ENCODE measurements at regions not wholly inside any gene's neighbourhood (a gene's known extent, or its start where the extent isn't known, plus 50 kb on each side); places are given as distances from the start of the nearest gene placed in this dataset.

DNA sequence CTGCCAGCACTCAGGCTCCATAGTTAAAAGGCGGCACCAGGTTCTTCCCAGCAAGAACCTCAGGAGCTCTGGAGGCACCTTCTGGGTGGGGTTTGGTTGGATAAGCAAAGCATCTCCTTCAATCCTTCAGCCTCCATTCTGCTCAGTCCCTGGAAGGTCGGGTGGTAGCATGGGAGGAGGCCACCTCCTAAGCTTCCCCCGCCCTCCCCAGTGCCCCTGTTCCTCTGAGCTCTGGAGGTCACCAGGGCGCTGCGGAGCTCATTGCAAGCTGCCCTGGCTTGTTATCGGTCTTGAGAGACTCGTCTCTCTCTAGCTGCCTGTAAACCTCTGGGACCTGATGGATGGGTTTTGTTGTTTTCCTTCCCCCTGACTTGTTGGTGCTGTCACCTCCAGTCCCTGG lies 124.8 kb downstream of the RPLP1 start:
- peak; percentile 8 for DNase-seq (ENCODE audit: low spot score)

DNA sequence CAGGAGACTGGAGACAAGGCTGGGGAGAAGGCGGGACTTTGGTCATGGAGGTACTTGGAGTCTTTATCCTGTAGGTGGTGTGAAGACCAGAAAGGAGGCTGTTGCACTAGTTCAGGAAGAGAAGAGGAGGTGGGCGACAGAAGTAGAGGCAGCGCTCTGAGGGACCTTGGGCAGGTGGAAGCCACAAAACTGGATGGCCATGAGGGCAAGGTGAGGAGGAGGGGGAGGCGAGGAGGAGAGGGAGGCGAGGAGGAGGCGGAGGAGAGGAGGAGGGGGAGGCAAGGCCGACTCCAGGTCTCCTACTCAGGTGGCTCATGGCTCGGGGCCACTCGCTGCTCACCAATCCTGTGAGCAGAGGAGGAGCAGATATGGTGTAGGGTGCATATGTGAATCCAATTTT lies 125.6 kb downstream of the RPLP1 start:
- no peak for DNase-seq (ENCODE audit: low spot score)

DNA sequence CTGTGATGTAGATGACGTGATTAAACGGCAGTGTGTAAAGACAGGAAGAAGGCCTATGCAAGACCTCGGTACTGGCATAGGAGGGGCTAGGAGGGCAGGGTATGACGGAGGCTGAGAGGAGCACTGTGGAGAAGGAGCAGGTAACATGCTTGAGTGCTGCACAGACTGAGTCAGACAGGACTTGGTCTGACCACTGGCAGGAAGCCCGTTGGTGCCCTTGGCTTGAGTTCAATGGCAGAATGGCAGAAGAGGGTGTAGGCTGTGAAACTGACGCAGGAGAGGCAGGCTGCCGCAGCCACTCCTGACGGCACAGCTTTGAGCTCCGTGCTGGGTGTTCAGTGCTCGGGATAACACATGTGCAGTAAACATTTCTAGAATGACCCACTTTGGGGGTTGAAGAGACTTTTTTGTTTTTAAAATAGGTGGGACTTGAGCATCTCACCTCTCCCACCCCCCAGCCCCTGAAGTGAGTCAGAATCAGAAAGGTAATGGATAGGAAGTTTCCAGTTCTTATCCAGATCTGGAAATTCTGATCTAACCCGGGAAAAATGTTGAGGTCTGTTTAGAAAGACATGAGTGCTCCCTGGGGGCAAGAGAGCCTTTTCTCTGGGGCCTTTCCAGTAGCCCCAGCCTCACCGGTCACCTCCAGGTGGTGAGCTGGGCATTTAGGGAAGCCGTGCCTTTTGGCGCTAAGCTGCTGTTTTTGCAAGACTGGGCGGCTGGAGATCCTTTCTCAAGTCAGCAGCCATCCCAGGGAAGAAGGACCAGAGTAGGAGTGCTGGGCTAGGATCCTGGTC lies 126.4 kb downstream of the RPLP1 start:
- DNase-seq (ENCODE audit: low spot score) = no peak

DNA sequence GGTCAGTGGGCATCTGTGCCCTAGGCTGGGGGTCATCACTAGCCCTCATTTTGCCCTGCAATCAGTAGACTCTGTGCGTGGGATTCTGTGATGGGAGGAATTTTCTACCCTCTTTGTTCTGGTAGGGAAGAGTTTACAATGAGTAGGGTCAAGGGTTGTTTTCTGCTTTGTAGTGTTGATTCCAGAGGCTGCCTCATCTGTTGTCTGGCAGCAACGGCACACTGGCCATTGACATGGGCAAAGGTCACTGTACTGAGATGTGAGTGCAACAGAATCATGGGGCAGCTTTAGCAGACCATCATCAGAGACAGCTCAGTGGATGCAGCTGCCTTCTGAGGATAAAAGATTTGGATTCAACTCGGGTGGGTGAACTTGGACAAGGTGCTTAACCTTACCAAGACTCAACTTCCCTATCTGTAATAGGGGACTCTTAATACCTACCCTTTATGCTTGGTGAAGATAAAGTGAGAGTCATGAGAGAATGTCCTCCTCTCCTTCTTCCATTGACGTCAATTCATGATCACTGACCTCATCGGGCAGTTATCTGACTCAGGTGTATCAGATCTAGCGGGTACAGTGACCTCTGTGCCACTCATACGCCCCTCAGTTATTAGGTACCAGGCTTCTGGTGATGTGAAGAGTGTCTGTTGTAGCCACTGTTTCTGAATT lies 127.5 kb downstream of the RPLP1 start:
- no peak for DNase-seq (ENCODE audit: low spot score)

DNA sequence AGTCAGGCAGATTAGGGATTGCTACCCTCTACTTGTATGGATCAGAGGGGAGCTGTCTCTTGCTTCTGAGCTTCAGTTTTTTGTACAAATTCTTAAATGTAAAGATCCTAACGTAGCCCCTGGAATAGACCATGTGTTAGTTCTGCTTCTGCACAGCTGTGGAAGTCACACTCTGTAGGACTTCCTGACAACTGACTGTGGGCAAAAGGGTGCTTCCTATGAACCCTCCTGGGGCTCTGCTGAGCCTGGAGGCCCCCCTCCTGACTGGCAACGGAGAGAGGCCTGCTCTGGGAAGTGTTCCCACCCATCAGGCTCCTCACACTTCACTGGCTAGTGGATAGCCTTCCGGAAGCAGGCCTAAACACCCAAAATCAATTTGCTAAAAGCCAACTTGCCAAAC lies 131.0 kb downstream of the RPLP1 start:
- no peak for DNase-seq (ENCODE audit: low spot score)

DNA sequence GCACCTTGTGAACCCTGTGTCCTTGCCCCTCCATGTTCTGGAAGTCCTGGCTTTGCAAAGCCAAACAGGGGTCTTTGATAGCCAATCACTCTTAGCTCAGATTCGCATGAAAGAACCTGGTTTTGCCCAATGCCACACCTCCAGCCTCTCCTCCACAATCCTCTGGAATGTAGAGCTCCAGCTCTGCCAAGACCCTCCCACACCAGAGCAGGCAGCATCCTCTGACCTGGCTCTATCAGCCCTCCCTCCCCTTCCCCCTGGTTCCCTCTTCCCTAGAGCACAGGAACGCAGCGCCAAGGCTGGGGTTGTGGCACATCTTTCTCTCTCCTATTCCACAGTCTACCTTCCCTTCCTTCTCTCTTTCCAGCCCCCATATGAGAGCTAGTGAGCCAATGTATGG lies 133.3 kb downstream of the RPLP1 start:
- no peak for DNase-seq (ENCODE audit: low spot score)

DNA sequence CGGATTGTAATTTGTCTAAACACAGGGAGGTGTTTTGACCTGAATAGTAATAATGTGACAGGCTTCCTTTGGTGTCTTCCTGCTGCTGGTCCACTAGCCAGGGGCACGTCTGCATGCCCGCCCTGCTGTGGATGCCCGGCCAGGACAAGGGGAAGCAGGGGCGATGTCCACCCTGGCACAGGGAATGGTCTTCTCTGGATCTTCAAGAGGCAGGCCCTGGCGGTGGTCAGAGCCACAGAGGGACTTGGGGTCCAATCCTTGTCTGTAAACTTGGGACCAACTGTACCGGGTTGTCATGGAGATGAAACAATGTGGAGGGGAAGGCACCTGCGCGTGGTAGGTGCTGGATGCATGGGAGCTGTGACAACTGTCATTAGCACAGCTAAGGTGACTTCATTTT lies 134.1 kb downstream of the RPLP1 start:
- DNase-seq (ENCODE audit: low spot score) = no peak

DNA sequence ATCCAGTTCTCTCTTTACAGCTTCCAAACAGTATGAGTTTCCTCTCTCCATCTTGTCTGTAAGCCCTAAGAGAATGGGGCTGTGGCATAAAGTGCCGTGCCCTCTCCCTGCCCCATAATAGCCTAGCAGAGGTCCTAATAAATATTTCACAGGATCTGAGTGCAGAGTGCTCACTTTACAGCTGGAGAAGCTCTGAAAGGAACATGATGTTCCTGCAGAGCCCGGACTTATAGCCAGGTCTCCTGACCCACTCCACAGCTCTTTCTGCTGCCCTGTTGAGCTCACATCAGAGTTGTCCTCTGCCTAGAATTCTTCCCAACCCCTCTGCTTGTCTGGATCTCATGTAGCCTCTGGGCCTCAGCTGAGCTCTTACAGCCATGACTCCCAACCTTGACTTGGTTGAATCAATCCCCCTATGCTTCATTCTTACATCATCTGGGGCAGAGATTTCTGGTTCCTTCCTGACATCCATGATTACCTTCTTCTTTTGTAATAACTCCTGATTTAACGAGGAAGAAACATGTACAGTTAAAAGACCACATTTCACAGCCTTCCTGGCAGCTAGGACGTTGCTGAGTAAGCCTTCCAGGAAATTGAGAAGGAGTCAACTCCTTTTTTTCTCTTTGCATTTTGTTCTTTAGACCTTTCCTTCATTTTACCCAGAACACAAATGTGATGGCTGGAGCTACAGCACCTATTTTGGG lies 135.3 kb downstream of the RPLP1 start:
- DNase-seq (ENCODE audit: low spot score) = no peak

DNA sequence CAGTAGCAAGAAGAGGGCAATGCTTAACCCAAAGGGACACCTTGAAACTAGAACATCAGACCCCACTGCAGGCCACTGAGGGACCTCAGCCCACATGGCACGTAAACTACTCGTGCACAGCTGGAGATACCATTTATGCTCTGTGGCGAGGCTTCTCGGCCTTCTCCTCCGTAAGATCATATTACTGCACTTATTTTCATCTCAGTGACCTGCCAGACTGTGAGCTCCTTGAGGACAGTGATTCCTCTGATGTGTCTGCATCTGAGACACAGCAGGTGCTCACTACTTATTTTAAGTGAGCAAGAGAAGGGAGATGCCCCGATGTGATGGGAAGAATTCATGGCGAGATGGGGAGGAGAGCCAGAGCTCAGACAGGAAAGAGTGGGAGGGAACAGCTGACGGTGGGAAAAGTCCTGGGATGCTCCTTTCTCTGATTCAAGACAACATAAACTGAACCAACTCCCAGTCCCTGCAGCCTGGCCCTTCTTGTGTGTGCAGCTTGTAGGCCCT lies 137.6 kb downstream of the RPLP1 start:
- DNase-seq (ENCODE audit: low spot score) = no peak

DNA sequence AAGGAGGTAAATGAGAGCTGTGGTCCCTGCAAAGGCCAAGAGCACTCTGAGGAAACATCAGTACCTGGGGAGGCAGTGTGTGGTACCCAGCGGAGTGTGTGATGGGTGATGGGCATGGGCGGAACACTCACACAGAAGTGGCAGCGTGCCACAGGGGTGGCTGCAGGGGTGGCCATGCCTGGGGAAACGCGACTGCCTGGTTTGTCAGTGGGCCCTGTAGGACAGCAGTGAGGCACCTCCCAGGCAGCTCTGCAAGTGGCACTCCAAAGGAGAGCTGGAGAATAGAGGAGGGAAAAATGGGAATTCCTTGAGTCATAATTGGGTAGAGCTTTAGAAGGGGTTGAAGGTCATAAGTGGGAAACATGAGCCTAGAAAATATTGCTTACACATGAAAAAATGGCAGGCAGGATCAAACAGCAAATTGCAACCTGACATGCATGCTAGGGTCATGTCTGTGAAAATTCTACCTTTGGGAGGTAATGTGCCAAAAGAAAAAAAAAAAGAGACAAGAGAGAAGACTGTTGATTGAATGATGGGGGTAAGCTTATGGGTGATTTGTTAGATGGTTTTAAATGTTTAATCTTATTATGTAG lies 138.4 kb downstream of the RPLP1 start:
- no peak for DNase-seq (ENCODE audit: low spot score)

DNA sequence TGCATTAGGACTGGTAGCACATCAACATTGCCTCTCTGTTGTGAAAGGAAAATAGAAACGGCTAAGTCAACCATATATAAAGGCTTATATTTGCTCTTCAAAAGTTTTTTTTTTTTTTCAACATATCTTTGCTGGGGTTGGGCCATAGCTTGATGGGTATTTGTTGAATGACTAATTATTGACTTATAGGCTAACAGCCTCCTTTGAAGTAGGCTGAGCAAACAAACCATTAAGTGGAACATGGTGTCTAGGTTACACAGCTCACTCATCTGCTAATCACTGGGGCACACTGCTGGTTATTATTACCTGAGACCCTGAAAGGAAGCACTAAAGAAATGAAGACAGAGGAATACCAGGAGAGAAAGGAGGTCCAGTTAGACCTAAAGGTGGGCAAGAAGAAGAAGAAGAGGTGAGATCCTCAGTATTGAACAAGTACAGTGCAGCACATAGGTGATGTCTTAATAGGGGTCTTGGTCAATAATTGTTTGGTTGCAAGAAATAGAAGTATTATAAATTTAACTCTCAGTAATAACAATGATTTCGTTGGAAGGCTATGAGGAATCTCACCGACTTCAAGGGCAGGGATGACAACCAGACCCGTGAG lies 139.4 kb downstream of the RPLP1 start:
- no peak for DNase-seq (ENCODE audit: low spot score)

DNA sequence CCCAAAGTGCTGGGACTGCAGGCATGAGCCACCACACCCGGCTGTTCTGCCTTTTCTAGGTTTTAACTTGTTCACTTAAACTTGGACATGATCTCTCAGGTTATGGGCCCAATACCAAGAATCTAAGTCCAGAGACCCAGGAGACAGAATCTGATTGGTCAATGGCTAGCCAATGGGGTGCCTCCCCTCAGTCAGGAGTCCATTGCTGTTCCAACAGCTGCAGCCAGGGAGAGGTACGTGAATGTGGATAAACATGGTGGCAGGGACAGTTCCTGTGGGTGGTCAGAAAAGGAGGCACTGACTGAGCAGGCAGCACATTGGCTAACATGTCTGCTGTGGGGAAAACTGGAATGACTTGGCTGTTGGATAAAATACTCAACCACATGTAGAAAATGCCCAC lies 140.3 kb downstream of the RPLP1 start:
- no peak for DNase-seq (ENCODE audit: low spot score)

DNA sequence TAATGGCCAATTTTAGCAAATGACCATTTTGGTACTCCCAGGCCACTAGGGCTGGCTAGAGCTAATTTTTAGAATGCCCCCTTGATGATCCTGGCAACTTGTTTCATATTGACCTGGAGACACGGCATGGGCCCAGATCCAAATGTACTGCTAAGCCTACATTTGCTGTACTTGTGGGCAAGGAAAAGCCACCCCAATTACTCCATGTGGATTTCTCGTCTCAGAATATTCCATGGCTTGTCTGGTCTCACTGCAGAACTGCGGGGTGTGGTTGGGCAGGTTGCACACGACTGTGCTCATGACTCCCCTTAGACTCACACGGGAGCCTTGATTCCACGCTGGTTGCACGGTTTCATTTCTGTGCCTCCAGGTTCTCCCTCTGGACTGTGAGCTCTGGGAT lies 140.9 kb downstream of the RPLP1 start:
- DNase-seq (ENCODE audit: low spot score) = no peak

DNA sequence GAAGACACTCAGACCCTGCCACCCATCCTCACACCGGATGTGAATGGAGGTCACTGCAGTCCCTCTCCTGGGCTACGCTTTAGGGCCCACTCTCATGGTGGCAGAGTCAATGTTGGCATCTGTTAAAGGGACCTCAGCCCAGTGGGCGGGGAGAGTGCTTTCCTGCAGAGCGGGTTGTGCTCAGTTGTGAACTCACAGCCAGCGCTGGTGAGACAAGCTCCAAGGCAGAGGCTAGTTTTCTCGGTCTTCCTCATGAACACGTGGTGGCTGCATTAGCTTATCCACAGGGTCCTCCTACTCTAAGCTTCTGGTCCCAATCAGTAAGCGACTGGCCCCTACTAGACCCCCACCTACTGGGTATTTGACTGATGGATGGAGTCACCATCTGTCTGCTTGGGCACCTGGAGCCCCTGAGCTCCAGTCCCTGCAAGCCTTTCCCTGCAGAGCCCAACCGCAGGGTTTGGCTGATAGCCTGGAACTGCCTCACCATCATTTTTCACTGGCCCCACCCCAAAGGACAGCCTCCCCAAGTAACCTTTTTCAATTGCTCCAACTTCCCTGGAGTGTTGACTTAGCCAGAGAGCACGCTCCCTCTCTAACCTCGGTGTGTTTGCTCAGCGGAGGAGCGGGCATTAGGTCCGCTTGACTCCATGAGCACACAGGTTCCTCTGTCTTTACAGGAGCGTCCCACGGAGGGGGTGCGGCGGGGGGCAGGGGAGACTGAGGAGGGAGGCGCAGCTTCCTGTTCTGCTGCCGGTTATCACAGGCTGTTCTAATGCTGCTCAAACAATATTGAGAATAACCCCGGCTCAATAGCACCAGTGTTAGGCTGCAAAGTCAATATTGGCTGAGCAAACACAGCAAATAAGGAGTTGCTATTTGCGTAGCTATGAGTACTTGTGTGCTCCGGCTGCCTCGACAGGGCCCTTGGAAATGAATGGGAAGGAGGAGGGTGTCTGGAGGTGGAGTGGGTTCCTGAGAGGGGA lies 141.7 kb downstream of the RPLP1 start:
- DNase-seq (ENCODE audit: low spot score) = peak; percentile 63

DNA sequence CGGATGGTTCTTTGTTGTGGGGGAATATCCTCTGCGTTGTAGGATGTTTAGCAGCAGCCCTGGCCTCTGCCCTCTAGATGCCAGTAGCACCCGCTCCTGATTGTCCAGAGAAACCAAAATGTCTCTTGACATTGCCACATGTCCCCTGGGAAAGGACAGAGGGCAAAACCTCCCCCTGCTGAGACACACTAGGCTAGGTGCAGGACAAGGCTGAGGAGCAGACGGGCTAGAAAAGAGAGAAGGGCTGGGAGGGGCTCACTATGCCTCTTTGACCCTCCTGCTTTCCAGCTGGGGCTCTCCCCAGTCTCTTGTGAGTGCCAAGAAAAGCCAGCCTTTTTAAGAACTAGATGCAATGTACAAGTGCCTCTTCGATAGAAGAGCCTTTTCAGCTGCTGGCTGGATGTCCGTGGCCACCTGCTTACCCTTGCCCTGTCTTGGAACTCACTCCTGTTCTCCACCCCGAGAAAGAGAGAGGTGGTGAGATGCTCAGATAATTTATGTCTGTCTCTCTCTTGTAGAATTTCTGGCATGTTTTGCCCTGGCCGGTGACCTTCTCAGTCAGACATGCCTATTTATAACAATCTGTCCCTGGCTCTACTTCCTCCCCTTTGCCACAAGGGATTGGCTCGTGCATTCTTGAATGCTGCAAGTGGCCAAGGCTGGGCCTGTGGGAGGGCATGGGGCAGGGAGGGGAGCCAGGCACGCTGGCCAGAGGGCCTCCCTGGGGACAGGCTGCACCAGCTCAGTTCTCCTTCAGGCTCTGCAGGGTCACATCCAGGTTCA lies 142.6 kb downstream of the RPLP1 start:
- DNase-seq (ENCODE audit: low spot score) = no peak

DNA sequence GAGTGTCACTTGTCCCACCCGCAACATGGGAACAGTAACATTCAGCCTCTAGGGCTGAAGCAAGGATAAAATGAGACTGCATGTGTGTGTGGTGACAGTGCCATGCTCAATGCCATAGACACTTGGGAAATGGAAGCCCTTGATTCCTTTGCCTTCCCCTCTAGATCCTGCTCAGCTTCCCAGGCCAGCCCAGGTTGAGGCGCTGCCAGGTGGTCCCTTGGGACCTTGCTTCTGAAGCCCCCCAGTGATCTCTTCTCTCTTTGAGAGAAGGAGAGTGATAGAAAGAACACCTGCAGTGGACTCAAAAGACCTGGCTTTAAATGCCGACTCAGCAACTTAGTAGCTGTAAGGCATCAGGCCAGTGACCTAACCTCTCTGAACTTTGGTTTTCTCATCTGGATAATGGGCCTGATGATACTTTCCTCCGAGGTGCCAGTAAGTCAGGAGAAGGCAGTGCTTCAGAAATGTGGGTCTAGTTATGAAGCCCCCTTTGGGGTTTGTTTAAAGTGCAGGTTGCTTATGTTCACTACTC lies 144.5 kb downstream of the RPLP1 start:
- DNase-seq (ENCODE audit: low spot score) = no peak

DNA sequence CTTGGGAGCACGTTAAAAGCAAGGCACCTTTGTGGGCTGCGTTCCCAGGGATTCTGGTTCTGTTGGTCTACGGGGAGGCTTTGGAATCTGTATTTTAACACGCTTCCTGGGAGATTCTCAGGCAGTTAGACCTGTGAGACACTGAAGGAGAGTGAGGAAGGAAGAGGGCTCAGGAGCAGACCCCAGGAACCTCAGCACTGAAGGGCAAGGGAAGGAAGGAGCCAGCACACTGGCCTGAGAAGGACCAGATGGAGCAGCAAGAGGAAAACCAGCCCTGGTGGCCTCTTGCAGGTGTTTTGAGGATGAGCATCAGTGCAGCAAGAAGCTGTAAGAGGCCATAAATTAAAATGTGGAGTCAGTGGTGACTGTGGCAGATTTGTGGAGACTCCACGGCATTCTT lies 146.7 kb downstream of the RPLP1 start:
- no peak for DNase-seq (ENCODE audit: low spot score)

DNA sequence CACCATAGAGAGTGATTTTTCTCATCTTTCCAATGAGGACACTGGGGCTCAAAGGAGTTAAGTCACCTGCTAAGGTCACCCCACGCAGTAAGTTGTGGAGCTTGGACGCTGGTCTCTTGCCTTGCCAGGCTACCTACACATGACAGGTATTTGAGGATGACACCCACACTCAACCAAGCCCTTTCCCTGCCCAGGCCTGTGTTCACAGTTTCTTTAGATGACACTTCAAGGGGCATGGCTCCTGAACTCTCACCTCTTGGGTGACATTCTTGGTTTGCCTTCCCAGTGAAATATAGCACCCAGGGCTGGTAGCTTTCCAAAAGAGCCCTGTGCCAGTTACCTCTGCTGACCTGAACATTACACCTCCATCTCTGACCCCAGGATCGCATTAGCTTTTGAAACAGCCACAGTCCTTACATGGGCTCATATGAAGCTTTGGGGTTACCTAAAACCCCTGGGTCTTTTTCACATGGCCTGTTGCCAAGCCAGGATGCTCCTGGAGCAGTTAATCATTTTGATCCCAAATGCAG lies 148.0 kb downstream of the RPLP1 start:
- no peak for DNase-seq (ENCODE audit: low spot score)

DNA sequence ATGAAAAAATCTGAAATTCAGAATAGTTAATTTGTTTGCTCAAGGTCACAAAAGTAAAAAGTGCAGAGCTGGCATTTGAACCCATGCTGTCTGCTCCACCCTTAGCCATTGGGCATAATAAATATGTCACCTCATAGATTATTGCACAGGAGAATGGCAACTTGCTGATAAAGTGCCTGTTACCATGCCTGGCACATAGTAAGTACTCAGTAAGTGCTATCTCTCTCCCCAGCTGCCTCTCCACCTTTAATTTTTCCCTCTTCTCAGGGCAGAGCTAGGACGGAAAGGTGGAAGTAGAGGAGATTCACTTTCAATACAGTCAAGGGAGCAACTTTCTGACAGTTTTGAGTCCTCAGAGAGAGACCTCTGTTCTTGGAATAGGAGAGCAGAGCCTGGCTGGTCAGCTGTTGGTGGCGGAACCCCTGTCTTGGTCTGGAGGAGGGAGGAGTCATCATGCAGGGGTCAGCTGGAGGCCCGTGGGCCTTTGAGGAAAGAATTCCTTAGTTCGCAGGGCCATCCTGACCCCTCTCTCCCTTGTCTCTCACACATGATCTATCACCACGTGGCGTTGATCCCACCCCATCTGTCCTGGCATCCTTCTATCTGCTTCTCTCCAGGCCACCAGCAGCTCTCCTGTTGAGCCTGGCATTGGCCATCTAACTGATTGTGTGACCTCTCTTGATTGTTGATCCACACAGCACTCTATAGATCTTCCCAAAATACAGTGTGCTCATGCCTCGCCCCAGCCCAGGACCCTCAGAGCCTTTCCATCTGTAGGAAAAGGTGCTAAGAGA lies 149.3 kb downstream of the RPLP1 start:
- peak; percentile 83 for DNase-seq (ENCODE audit: low spot score)
